ENCODE measurements at regions not wholly inside any gene's neighbourhood (a gene's known extent, or its start where the extent isn't known, plus 50 kb on each side); places are given as distances from the start of the nearest gene placed in this dataset.
A peak's percentile ranks its signal among the peaks of the same experiment; 100 is the strongest.
"Not testable (repeated sequence)": the region's sequence is repeated elsewhere in the genome, so short reads cannot be mapped to it uniquely, and the experiment has no call there.

- no peak for DNase-seq
- Histone ChIP-seq H3K4me1 (replicated peaks in 1 of 2) (no peaks in the 10 kb centered on the region), H3K36me3 (replicated peaks in 1 of 2) (no peaks in the 10 kb centered on the region), H3K27ac (no peak overlapping the region), H3K27me3 (no peaks in the 10 kb centered on the region), H3K9me3 (replicated peaks in 1 of 3) (no peaks in the 10 kb centered on the region), H3K4me3 (no peak overlapping the region)
- WGBS, 4 donors = 47 to 84% (median 68%) methylated on average over 1 of the region's 1 CpG
- intact Hi-C loops (cut with DNase I) = no loop called here
- no peak for TF ChIP-seq POLR2A (IDR thresholded peaks at IDR 0.05)
- TF ChIP-seq, protein P1, sequence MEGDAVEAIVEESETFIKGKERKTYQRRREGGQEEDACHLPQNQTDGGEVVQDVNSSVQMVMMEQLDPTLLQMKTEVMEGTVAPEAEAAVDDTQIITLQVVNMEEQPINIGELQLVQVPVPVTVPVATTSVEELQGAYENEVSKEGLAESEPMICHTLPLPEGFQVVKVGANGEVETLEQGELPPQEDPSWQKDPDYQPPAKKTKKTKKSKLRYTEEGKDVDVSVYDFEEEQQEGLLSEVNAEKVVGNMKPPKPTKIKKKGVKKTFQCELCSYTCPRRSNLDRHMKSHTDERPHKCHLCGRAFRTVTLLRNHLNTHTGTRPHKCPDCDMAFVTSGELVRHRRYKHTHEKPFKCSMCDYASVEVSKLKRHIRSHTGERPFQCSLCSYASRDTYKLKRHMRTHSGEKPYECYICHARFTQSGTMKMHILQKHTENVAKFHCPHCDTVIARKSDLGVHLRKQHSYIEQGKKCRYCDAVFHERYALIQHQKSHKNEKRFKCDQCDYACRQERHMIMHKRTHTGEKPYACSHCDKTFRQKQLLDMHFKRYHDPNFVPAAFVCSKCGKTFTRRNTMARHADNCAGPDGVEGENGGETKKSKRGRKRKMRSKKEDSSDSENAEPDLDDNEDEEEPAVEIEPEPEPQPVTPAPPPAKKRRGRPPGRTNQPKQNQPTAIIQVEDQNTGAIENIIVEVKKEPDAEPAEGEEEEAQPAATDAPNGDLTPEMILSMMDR (IDR thresholded peaks at IDR 0.05) = no peak
Measured at GRCh38 chrX:63258144-63258543, 93.0 kb downstream of the SPIN4 start.

GRCh38 chrX:63250253-63250868 lies 100.8 kb downstream of the SPIN4 start:
- Histone ChIP-seq H3K4me3 (no peak overlapping the region), H3K4me1 (replicated peaks in 1 of 2) (no peaks in the 10 kb centered on the region), H3K9me3 (replicated peaks in 1 of 3) (peaks cover 0 to 6% (median 0%) of the 10 kb centered on the region in 3 donors), H3K36me3 (replicated peaks in 1 of 2) (no peaks in the 10 kb centered on the region), H3K27ac (no peak overlapping the region), H3K27me3 (peaks cover 11% of the 10 kb centered on the region)
- DNase-seq = peak; percentile 31 to 69 (median 52)
- intact Hi-C loops (cut with DNase I) = no loop called here
- TF ChIP-seq, protein P1 (IDR thresholded peaks at IDR 0.05) = peak; percentile 71 to 99 (median 85)
- no peak for TF ChIP-seq POLR2A (IDR thresholded peaks at IDR 0.05)
- WGBS, 4 donors = 27 to 49% (median 32%) methylated on average over 2 to 3 of the region's 3 CpGs

- H3K4me1 ChIP-seq (replicated peaks in 1 of 2); H3K36me3 ChIP-seq (replicated peaks in 1 of 2); H3K4me3 ChIP-seq; DNase-seq; intact Hi-C loops (cut with DNase I); H3K9me3 ChIP-seq (replicated peaks in 1 of 3); H3K27ac ChIP-seq; H3K27me3 ChIP-seq: not testable (repeated sequence)
- WGBS, 4 donors = no CpG with 5 or more reads among the region's 2 CpGs
Measured at GRCh38 chrX:63242689-63243088, 108.4 kb downstream of the SPIN4 start.

- H3K36me3 ChIP-seq (replicated peaks in 1 of 2); H3K27me3 ChIP-seq; DNase-seq; intact Hi-C loops (cut with DNase I); H3K4me3 ChIP-seq; H3K4me1 ChIP-seq (replicated peaks in 1 of 2); H3K27ac ChIP-seq; H3K9me3 ChIP-seq (replicated peaks in 1 of 3): not testable (repeated sequence)
- WGBS, 4 donors = no CpG with 5 or more reads among the region's 2 CpGs
Measured at GRCh38 chrX:63235963-63236362, 115.2 kb downstream of the SPIN4 start.

DNA sequence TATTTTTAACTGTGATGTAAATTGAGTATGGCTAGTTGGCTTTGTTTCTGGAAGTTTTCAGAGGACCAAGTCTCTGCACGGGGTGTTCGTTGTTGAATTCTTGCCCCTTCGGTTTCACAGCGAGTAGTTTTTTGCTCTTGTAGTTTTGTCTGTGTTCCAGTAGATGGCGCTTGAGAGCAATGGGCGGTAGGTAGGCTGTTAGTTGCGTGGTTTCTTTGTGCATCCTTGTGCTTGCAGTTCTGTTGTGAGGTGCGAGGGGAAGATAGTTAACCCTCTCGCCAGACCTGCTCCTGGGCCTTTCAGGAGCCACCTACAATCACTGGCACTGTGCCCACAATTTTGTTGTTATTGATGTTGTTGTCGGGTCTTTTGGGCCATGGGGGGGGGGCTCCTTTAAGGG lies 118.1 kb downstream of the SPIN4 start:
- no CpG with 5 or more reads among the region's 10 CpGs for WGBS, 4 donors

GRCh38 chrX:63218202-63218601 lies 132.9 kb downstream of the SPIN4 start:
- not testable (repeated sequence) for DNase-seq; H3K9me3 ChIP-seq (replicated peaks in 1 of 3)

More for the DNA sequence above, 118.1 kb downstream of the SPIN4 start:
- intact Hi-C loops (cut with DNase I); H3K27ac ChIP-seq; H3K4me3 ChIP-seq; H3K36me3 ChIP-seq (replicated peaks in 1 of 2); DNase-seq; H3K27me3 ChIP-seq; H3K9me3 ChIP-seq (replicated peaks in 1 of 3); H3K4me1 ChIP-seq (replicated peaks in 1 of 2): not testable (repeated sequence)

GRCh38 chrX:63217549-63217948 lies 133.6 kb downstream of the SPIN4 start:
- H3K4me1 ChIP-seq (replicated peaks in 1 of 2); intact Hi-C loops (cut with DNase I); H3K4me3 ChIP-seq: not testable (repeated sequence)

More at GRCh38 chrX:63218202-63218601, 132.9 kb downstream of the SPIN4 start:
- intact Hi-C loops (cut with DNase I); H3K27me3 ChIP-seq; H3K4me3 ChIP-seq; H3K4me1 ChIP-seq (replicated peaks in 1 of 2); H3K36me3 ChIP-seq (replicated peaks in 1 of 2); H3K27ac ChIP-seq: not testable (repeated sequence)
- no CpG with 5 or more reads among the region's 1 CpG for WGBS, 4 donors

GRCh38 chrX:63209645-63210044 lies 141.5 kb downstream of the SPIN4 start:
- H3K4me3 ChIP-seq; DNase-seq; H3K9me3 ChIP-seq (replicated peaks in 1 of 3); H3K36me3 ChIP-seq (replicated peaks in 1 of 2); intact Hi-C loops (cut with DNase I); H3K27ac ChIP-seq; H3K27me3 ChIP-seq; H3K4me1 ChIP-seq (replicated peaks in 1 of 2): not testable (repeated sequence)
- no CpG with 5 or more reads among the region's 1 CpG for WGBS, 4 donors

More at GRCh38 chrX:63217549-63217948, 133.6 kb downstream of the SPIN4 start:
- H3K36me3 ChIP-seq (replicated peaks in 1 of 2); H3K27me3 ChIP-seq; DNase-seq; H3K9me3 ChIP-seq (replicated peaks in 1 of 3); H3K27ac ChIP-seq: not testable (repeated sequence)
- no CpG with 5 or more reads among the region's 1 CpG for WGBS, 4 donors

GRCh38 chrX:63209128-63209527 lies 142.0 kb downstream of the SPIN4 start:
- H3K27ac ChIP-seq; H3K9me3 ChIP-seq (replicated peaks in 1 of 3); H3K4me3 ChIP-seq; intact Hi-C loops (cut with DNase I); H3K4me1 ChIP-seq (replicated peaks in 1 of 2); H3K27me3 ChIP-seq; H3K36me3 ChIP-seq (replicated peaks in 1 of 2); DNase-seq: not testable (repeated sequence)
- WGBS, 4 donors = no CpG with 5 or more reads among the region's 4 CpGs
